Neural cell (in vitro differentiated cells): ENCODE measurements at regions not wholly inside any gene's neighbourhood (a gene's known extent, or its start where the extent isn't known, plus 50 kb on each side); places are given as distances from the start of the nearest gene placed in this dataset.

Experiments
- H2AFZ ChIP-seq: fragments of 200-600, 300-800 bp; sonication (generic), shearing (Covaris generic); 2 replicates; pipeline ENCODE4 v1.6.0; 2014; ENCODE audit warnings: low read depth, mild to moderate bottlenecking, antibody characterized with exemption, low read length, moderate library complexity
- H3F3A ChIP-seq: fragments of 200-600 bp; shearing (Covaris generic); 2 replicates; pipeline ENCODE4 v1.6.1; 2016; ENCODE audit warnings: mild to moderate bottlenecking, moderate library complexity, mixed read lengths, antibody characterized with exemption, low read length; ENCODE audit not compliant: insufficient read depth, poor library complexity, severe bottlenecking
- H3K27ac ChIP-seq: fragments of 200-600, 300-800 bp; sonication (generic), shearing (Covaris generic); 2 replicates; pipeline ENCODE4 v1.5.1; 2014; ENCODE audit warnings: mild to moderate bottlenecking, low read length, moderate library complexity
- H3K27me3 ChIP-seq: fragments of 300-800, 200-600 bp; sonication (generic), shearing (Covaris generic); 2 replicates; pipeline ENCODE4 v1.6.0; 2014; ENCODE audit warnings: mild to moderate bottlenecking, low read depth, low read length, moderate library complexity; ENCODE audit not compliant: insufficient read depth
- H3K36me3 ChIP-seq: fragments of 300-800, 200-600 bp; sonication (generic), shearing (Covaris generic); 2 replicates; pipeline ENCODE4 v1.5.1; 2014; ENCODE audit warnings: mild to moderate bottlenecking, antibody characterized with exemption, low read length, moderate library complexity; ENCODE audit not compliant: insufficient read depth
- H3K4me2 ChIP-seq: fragments of 300-800, 200-600 bp; sonication (generic), shearing (Covaris generic); 2 replicates; pipeline ENCODE4 v1.6.0; 2014; ENCODE audit warnings: mild to moderate bottlenecking, low read length
- H3K4me3 ChIP-seq: fragments of 300-800, 200-600 bp; sonication (generic), shearing (Covaris generic); 2 replicates; pipeline ENCODE4 v1.5.1; 2014; ENCODE audit warnings: mild to moderate bottlenecking, low read length, moderate library complexity
- H3K79me2 ChIP-seq: fragments of 200-600 bp; shearing (Covaris generic); replicated peaks from 2 replicates; pipeline ENCODE4 v1.6.0; 2014; ENCODE audit warnings: mild to moderate bottlenecking, low read length, moderate library complexity; ENCODE audit not compliant: insufficient read depth
- H3K9ac ChIP-seq: fragments of 300-800, 200-600 bp; sonication (generic), shearing (Covaris generic); 2 replicates; pipeline ENCODE4 v1.6.1; 2016; ENCODE audit warnings: mild to moderate bottlenecking, low read length, mixed read lengths
- H3K9me2 ChIP-seq: fragments of 200-600 bp; shearing (Covaris generic); 2 replicates; pipeline ENCODE4 v1.6.1; 2016; ENCODE audit warnings: mild to moderate bottlenecking, low read length, mixed read lengths; ENCODE audit not compliant: insufficient read depth
- H3K9me3 ChIP-seq: fragments of 200-600, 300-800 bp; sonication (generic), shearing (Covaris generic); 2 replicates; pipeline ENCODE4 v1.6.1; 2016; ENCODE audit warnings: mild to moderate bottlenecking, mixed run types, low read length, moderate library complexity, mixed read lengths
- H4K20me1 ChIP-seq: fragments of 200-600 bp; shearing (Covaris generic); 2 replicates; pipeline ENCODE4 v1.6.1; 2016; ENCODE audit warnings: mild to moderate bottlenecking, mixed run types; ENCODE audit not compliant: insufficient read depth
- CTCF ChIP-seq: fragments of 450-650 bp; IDR thresholded peaks from 2 replicates; pipeline ENCODE4 v1.5.1; 2014; ENCODE audit warnings: antibody characterized with exemption, mild to moderate bottlenecking, moderate library complexity; ENCODE audit not compliant: poor library complexity, severe bottlenecking
- EP300 ChIP-seq: fragments of 450-650 bp; conservative IDR thresholded peaks from 2 replicates; pipeline ENCODE4 v1.6.1; 2014; ENCODE audit warnings: antibody characterized with exemption, mild to moderate bottlenecking, moderate library complexity; ENCODE audit not compliant: poor library complexity, severe bottlenecking
- EZH2 ChIP-seq: fragments of 200-600, 300-800 bp; shearing (Covaris generic), sonication (generic); IDR thresholded peaks from 2 replicates; pipeline ENCODE4 v1.6.1; 2014; ENCODE audit warnings: antibody characterized with exemption, low read length, borderline replicate concordance, mild to moderate bottlenecking; ENCODE audit not compliant: insufficient read depth, poor library complexity, severe bottlenecking
- MXI1 ChIP-seq: fragments of 450-650 bp; conservative IDR thresholded peaks from 2 replicates; pipeline ENCODE4 v1.6.1; 2014; ENCODE audit warnings: antibody characterized with exemption, mild to moderate bottlenecking; ENCODE audit not compliant: poor library complexity, severe bottlenecking
- POLR2AphosphoS5 ChIP-seq: IDR thresholded peaks from 2 replicates; pipeline ENCODE4 v1.6.1; 2012
- RAD21 ChIP-seq: fragments of 450-650 bp; conservative IDR thresholded peaks from 2 replicates; pipeline ENCODE4 v1.6.1; 2014; ENCODE audit warnings: antibody characterized with exemption, mild to moderate bottlenecking, moderate library complexity
- REST ChIP-seq: IDR thresholded peaks from 2 replicates; pipeline ENCODE4 v1.6.1; 2012; ENCODE audit warnings: borderline replicate concordance
- SMC3 ChIP-seq: fragments of 450-650 bp; conservative IDR thresholded peaks from 2 replicates; pipeline ENCODE4 v1.6.1; 2014; ENCODE audit warnings: antibody characterized with exemption, mild to moderate bottlenecking, moderate library complexity; ENCODE audit not compliant: poor library complexity
- TAF1 ChIP-seq: IDR thresholded peaks from 2 replicates; pipeline ENCODE4 v1.6.1; 2012; ENCODE audit warnings: low read depth

- H3K79me2 ChIP-seq = no peaks in the 10 kb centered on the region
- H4K20me1 ChIP-seq = no peaks in the 10 kb centered on the region
- H3K36me3 ChIP-seq = no peaks in the 10 kb centered on the region
- no peak overlapping the region for H3K4me2 ChIP-seq
- H3K9ac ChIP-seq = no peak overlapping the region
- no peak for TF ChIP-seq SMC3
- no peak for TF ChIP-seq REST
- no peak for TF ChIP-seq EP300
- TF ChIP-seq MXI1 = no peak
- no peaks in the 10 kb centered on the region for H3F3A ChIP-seq
- H3K4me3 ChIP-seq = no peak overlapping the region
- H2AFZ ChIP-seq = no peak overlapping the region
- no peaks in the 10 kb centered on the region for H3K9me2 ChIP-seq
- no peaks in the 10 kb centered on the region for H3K9me3 ChIP-seq
- H3K27me3 ChIP-seq = no peaks in the 10 kb centered on the region
- H3K27ac ChIP-seq = no peak overlapping the region
Observed at GRCh38 chr10:89980166-89980565, 278.8 kb downstream of the KIF20B start.

GRCh38 chr10:89981891-89982290 is 280.5 kb downstream of the KIF20B start:
- no peak for TF ChIP-seq RAD21
- TF ChIP-seq TAF1 = no peak
- TF ChIP-seq REST = no peak
- TF ChIP-seq CTCF = no peak
- TF ChIP-seq EP300 = no peak
- no peak for TF ChIP-seq EZH2
- TF ChIP-seq POLR2AphosphoS5 = no peak
- TF ChIP-seq MXI1 = no peak
- TF ChIP-seq SMC3 = no peak
- no peaks in the 10 kb centered on the region for H3K9me3 ChIP-seq
- H4K20me1 ChIP-seq = no peaks in the 10 kb centered on the region
- H3K36me3 ChIP-seq = no peaks in the 10 kb centered on the region
- H3F3A ChIP-seq = no peaks in the 10 kb centered on the region
- H3K4me3 ChIP-seq = no peak overlapping the region
- no peak overlapping the region for H3K27ac ChIP-seq
- H3K9me2 ChIP-seq = no peaks in the 10 kb centered on the region
- H3K79me2 ChIP-seq = no peaks in the 10 kb centered on the region
- H3K27me3 ChIP-seq = no peaks in the 10 kb centered on the region
- no peak overlapping the region for H3K4me2 ChIP-seq
- no peak overlapping the region for H2AFZ ChIP-seq
- no peak overlapping the region for H3K9ac ChIP-seq
